ENCODE measurements at regions not wholly inside any gene's neighbourhood (a gene's known extent, or its start where the extent isn't known, plus 50 kb on each side); places are given as distances from the start of the nearest gene placed in this dataset.
"Not testable (repeated sequence)": the region's sequence is repeated elsewhere in the genome, so short reads cannot be mapped to it uniquely, and the experiment has no call there.

DNA sequence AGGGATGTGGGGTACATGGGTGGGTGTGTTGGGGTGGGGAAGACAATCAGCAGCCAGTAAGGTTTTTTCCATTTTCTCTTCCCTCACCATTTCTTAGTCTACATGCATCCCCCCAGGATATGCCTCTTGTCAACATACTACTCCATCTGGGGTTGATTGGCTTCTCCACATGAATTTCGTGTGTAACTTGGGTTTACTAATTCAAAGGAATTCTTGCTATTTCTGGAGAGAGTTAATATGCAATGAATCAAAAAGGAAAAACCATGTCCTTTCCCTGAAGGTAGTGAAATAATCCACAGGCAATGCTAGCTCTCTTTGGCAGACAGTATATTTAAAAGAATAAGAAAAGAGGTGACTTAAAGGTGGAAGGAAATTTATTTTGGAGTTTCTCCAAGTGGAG lies 198.4 kb downstream of the EBLN2 start:
- H3K4me1 Mint-ChIP-seq (ENCODE audit: low read depth, unreplicated experiment): peaks cover 8% of the 10 kb centered on the region
- H2AFZ ChIP-seq (ENCODE audit: low read depth, low read length): no peak overlapping the region
- no peak overlapping the region for H3K27ac Mint-ChIP-seq (ENCODE audit: unreplicated experiment)
- H3K9me3 ChIP-seq (ENCODE audit: insufficient read depth, low read depth, low read length): no peaks in the 10 kb centered on the region
- H3K27me3 Mint-ChIP-seq (ENCODE audit: low read depth, unreplicated experiment): peaks cover 8% of the 10 kb centered on the region
- H3K4me3 Mint-ChIP-seq (ENCODE audit: unreplicated experiment): no peak overlapping the region
- no peaks in the 10 kb centered on the region for H3K9me3 Mint-ChIP-seq (ENCODE audit: unreplicated experiment)
- H3K9ac ChIP-seq (ENCODE audit: low read length): no peak overlapping the region
- H3K36me3 ChIP-seq (ENCODE audit: insufficient read depth, low read length): no peaks in the 10 kb centered on the region
- no peak for TF ChIP-seq EZH2 (IDR thresholded peaks at IDR 0.05; ENCODE audit: insufficient read depth, low read length)
- TF ChIP-seq, protein P1, sequence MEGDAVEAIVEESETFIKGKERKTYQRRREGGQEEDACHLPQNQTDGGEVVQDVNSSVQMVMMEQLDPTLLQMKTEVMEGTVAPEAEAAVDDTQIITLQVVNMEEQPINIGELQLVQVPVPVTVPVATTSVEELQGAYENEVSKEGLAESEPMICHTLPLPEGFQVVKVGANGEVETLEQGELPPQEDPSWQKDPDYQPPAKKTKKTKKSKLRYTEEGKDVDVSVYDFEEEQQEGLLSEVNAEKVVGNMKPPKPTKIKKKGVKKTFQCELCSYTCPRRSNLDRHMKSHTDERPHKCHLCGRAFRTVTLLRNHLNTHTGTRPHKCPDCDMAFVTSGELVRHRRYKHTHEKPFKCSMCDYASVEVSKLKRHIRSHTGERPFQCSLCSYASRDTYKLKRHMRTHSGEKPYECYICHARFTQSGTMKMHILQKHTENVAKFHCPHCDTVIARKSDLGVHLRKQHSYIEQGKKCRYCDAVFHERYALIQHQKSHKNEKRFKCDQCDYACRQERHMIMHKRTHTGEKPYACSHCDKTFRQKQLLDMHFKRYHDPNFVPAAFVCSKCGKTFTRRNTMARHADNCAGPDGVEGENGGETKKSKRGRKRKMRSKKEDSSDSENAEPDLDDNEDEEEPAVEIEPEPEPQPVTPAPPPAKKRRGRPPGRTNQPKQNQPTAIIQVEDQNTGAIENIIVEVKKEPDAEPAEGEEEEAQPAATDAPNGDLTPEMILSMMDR (IDR thresholded peaks at IDR 0.05; ENCODE audit: insufficient read depth, low read depth, low read length): no peak
- FAIRE-seq (no peak), DNase-seq (ENCODE audit: low read depth) (peak; percentile 13)
- H3K4me1 ChIP-seq (ENCODE audit: insufficient read depth, low read length): no peaks in the 10 kb centered on the region
- no peaks in the 10 kb centered on the region for H3K79me2 ChIP-seq (ENCODE audit: insufficient read depth, low read length)
- H3K27ac ChIP-seq (ENCODE audit: low read depth, low read length): no peak overlapping the region
- H4K20me1 ChIP-seq (ENCODE audit: insufficient read depth, low read length): no peaks in the 10 kb centered on the region
- H3K4me3 ChIP-seq (ENCODE audit: insufficient read depth, low read depth, low read length): no peak overlapping the region
- H3K27me3 ChIP-seq (ENCODE audit: insufficient read depth, low read length): no peaks in the 10 kb centered on the region
- H3K4me2 ChIP-seq (ENCODE audit: low read length): no peak overlapping the region
- H3K36me3 Mint-ChIP-seq (ENCODE audit: low read depth, unreplicated experiment): no peaks in the 10 kb centered on the region

DNA sequence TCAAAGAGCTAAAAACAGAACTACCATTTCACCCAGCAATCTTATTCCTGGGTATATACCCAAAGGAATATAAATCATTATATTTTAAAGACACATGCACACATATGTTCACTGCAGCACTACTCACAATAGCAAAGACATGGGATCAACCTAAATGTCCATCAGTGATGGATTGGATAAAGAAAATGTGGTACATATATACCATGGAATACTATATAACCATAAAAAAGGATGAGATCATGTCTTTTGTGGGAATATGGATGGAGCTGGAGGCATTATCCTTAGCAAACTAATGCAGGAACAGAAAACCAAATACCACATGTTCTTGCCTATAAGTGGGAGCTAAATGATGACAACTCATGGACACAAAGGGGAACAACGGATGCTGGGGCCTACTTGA lies 205.1 kb downstream of the EBLN2 start:
- H3K27ac Mint-ChIP-seq (ENCODE audit: unreplicated experiment); H3K9me3 Mint-ChIP-seq (ENCODE audit: unreplicated experiment); H4K20me1 ChIP-seq (ENCODE audit: insufficient read depth, low read length); H3K4me1 ChIP-seq (ENCODE audit: insufficient read depth, low read length); H2AFZ ChIP-seq (ENCODE audit: low read depth, low read length); H3K9ac ChIP-seq (ENCODE audit: low read length); FAIRE-seq; H3K4me1 Mint-ChIP-seq (ENCODE audit: low read depth, unreplicated experiment); H3K79me2 ChIP-seq (ENCODE audit: insufficient read depth, low read length); H3K27ac ChIP-seq (ENCODE audit: low read depth, low read length); H3K4me3 Mint-ChIP-seq (ENCODE audit: unreplicated experiment); H3K4me3 ChIP-seq (ENCODE audit: insufficient read depth, low read depth, low read length); DNase-seq (ENCODE audit: low read depth); H3K9me3 ChIP-seq (ENCODE audit: insufficient read depth, low read depth, low read length); H3K4me2 ChIP-seq (ENCODE audit: low read length); H3K36me3 ChIP-seq (ENCODE audit: insufficient read depth, low read length); H3K36me3 Mint-ChIP-seq (ENCODE audit: low read depth, unreplicated experiment); H3K27me3 ChIP-seq (ENCODE audit: insufficient read depth, low read length); H3K27me3 Mint-ChIP-seq (ENCODE audit: low read depth, unreplicated experiment): not testable (repeated sequence)

DNA sequence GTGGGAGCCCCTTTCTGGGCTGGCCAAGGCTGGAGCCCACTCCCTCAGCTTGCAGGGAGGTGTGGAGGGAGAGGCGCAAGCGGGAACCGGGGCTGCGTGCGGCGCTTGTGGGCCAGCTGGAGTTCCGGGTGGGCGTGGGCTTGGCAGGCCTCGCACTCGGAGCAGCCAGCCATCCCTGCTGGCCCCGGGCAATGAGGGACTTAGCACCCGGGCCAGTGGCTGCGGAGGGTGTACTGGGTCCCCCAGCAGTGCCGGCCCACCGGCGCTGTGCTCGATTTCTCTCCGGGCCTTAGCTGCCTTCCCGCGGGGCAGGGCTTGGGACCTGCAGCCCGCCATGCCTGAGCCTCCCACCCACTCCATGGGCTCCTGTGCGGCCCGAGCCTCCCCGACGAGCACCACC lies 207.7 kb downstream of the EBLN2 start:
- not testable (repeated sequence) for H3K79me2 ChIP-seq (ENCODE audit: insufficient read depth, low read length); H3K9ac ChIP-seq (ENCODE audit: low read length); H3K27me3 ChIP-seq (ENCODE audit: insufficient read depth, low read length); H3K4me1 Mint-ChIP-seq (ENCODE audit: low read depth, unreplicated experiment); H3K4me3 ChIP-seq (ENCODE audit: insufficient read depth, low read depth, low read length); FAIRE-seq; DNase-seq (ENCODE audit: low read depth); H3K36me3 ChIP-seq (ENCODE audit: insufficient read depth, low read length); H3K36me3 Mint-ChIP-seq (ENCODE audit: low read depth, unreplicated experiment); H4K20me1 ChIP-seq (ENCODE audit: insufficient read depth, low read length); H2AFZ ChIP-seq (ENCODE audit: low read depth, low read length); H3K9me3 ChIP-seq (ENCODE audit: insufficient read depth, low read depth, low read length); H3K27me3 Mint-ChIP-seq (ENCODE audit: low read depth, unreplicated experiment); H3K27ac Mint-ChIP-seq (ENCODE audit: unreplicated experiment); H3K27ac ChIP-seq (ENCODE audit: low read depth, low read length); H3K4me3 Mint-ChIP-seq (ENCODE audit: unreplicated experiment); H3K9me3 Mint-ChIP-seq (ENCODE audit: unreplicated experiment); H3K4me2 ChIP-seq (ENCODE audit: low read length); H3K4me1 ChIP-seq (ENCODE audit: insufficient read depth, low read length)
